ENCODE measurements at regions not wholly inside any gene's neighbourhood (a gene's known extent, or its start where the extent isn't known, plus 50 kb on each side); places are given as distances from the start of the nearest gene placed in this dataset.

GRCh38 chr10:84811113-84811512 lies 482.7 kb downstream of the CCSER2 start:
- WGBS, 2 donors = 49 to 60% methylated on average over 5 of the region's 5 CpGs
- H3K27me3 ChIP-seq = no peaks in the 10 kb centered on the region
- no peak overlapping the region for H3K27ac ChIP-seq
- intact Hi-C loops (cut with DNase I) = no loop called here
- no peak for DNase-seq
- TF ChIP-seq CTCF (IDR thresholded peaks at IDR 0.05) (no peak), POLR2A (IDR thresholded peaks at IDR 0.05) (no peak)
- no peaks in the 10 kb centered on the region for H3K36me3 ChIP-seq
- no peaks in the 10 kb centered on the region for H3K4me1 ChIP-seq
- H3K4me3 ChIP-seq = no peak overlapping the region
- H3K9me3 ChIP-seq = no peaks in the 10 kb centered on the region

- WGBS, 2 donors = 68 to 77% methylated on average over 3 of the region's 3 CpGs
- no peak for TF ChIP-seq POLR2A (IDR thresholded peaks at IDR 0.05)
- TF ChIP-seq CTCF (IDR thresholded peaks at IDR 0.05) = no peak
- intact Hi-C loops (cut with DNase I) = no loop called here
Observed at GRCh38 chr10:84818961-84819360, 490.6 kb downstream of the CCSER2 start.

GRCh38 chr10:84820120-84820519 lies 491.7 kb downstream of the CCSER2 start:
- WGBS, 2 donors = 65 to 69% methylated on average over 3 of the region's 3 CpGs
- Histone ChIP-seq H3K4me3 (no peak overlapping the region), H3K27me3 (no peaks in the 10 kb centered on the region), H3K9me3 (no peaks in the 10 kb centered on the region), H3K36me3 (no peaks in the 10 kb centered on the region), H3K27ac (no peak overlapping the region), H3K4me1 (peaks cover 0 to 5% (median 0%) of the 10 kb centered on the region in 3 donors)
- intact Hi-C loops (cut with DNase I) = no loop called here
- TF ChIP-seq POLR2A (IDR thresholded peaks at IDR 0.05) = no peak
- peak in 1 of 6 experiments; percentile 9 for TF ChIP-seq CTCF (IDR thresholded peaks at IDR 0.05)
- no peak for DNase-seq

More at GRCh38 chr10:84818961-84819360, 490.6 kb downstream of the CCSER2 start:
- Histone ChIP-seq H3K27me3 (no peaks in the 10 kb centered on the region), H3K27ac (no peak overlapping the region), H3K9me3 (no peaks in the 10 kb centered on the region), H3K4me3 (no peak overlapping the region), H3K4me1 (peaks cover 0 to 5% (median 0%) of the 10 kb centered on the region in 3 donors), H3K36me3 (no peaks in the 10 kb centered on the region)
- no peak for DNase-seq

- H3K27ac ChIP-seq = no peak overlapping the region
- no peak for DNase-seq
- 29 to 36% methylated on average over 2 of the region's 2 CpGs for WGBS, 2 donors
Observed at GRCh38 chr10:84820596-84820995, 492.2 kb downstream of the CCSER2 start.

More at GRCh38 chr10:84820596-84820995, 492.2 kb downstream of the CCSER2 start:
- no peaks in the 10 kb centered on the region for H3K9me3 ChIP-seq
- H3K36me3 ChIP-seq = no peaks in the 10 kb centered on the region
- no peaks in the 10 kb centered on the region for H3K27me3 ChIP-seq
- TF ChIP-seq POLR2A (IDR thresholded peaks at IDR 0.05) (no peak), CTCF (IDR thresholded peaks at IDR 0.05) (no peak)
- H3K4me1 ChIP-seq = peaks cover 0 to 5% (median 0%) of the 10 kb centered on the region in 3 donors
- intact Hi-C loops (cut with DNase I) = no loop called here
- H3K4me3 ChIP-seq = no peak overlapping the region
